ENCODE measurements at regions not wholly inside any gene's neighbourhood (a gene's known extent, or its start where the extent isn't known, plus 50 kb on each side); places are given as distances from the start of the nearest gene placed in this dataset.

- no peak for DNase-seq
Observed at GRCh38 chr17:79304884-79305283, 230.3 kb downstream of the ENGASE start.

- no peak for DNase-seq
Observed at GRCh38 chr17:79303641-79304205, 229.1 kb downstream of the ENGASE start.

GRCh38 chr17:79301469-79301868 lies 226.8 kb downstream of the ENGASE start:
- no peak for DNase-seq

GRCh38 chr17:79299349-79299748 lies 224.7 kb downstream of the ENGASE start:
- DNase-seq: no peak

- DNase-seq: peak; percentile 83
Observed at GRCh38 chr17:79298799-79299198, 224.2 kb downstream of the ENGASE start.

- DNase-seq: no peak
Observed at GRCh38 chr17:79296243-79296642, 221.6 kb downstream of the ENGASE start.

- DNase-seq: no peak
Observed at GRCh38 chr17:79295307-79295706, 220.7 kb downstream of the ENGASE start.

- DNase-seq: no peak
Observed at GRCh38 chr17:79294459-79295071, 219.9 kb downstream of the ENGASE start.

- DNase-seq: no peak
Observed at GRCh38 chr17:79292501-79292900, 217.9 kb downstream of the ENGASE start.

GRCh38 chr17:79291391-79291790 lies 216.8 kb downstream of the ENGASE start:
- DNase-seq: no peak

- no peak for DNase-seq
Observed at GRCh38 chr17:79290726-79291125, 216.1 kb downstream of the ENGASE start.

- DNase-seq: no peak
Observed at GRCh38 chr17:79288950-79289349, 214.3 kb downstream of the ENGASE start.

GRCh38 chr17:79286440-79286839 lies 211.8 kb downstream of the ENGASE start:
- no peak for DNase-seq

GRCh38 chr17:79285973-79286372 lies 211.3 kb downstream of the ENGASE start:
- no peak for DNase-seq

GRCh38 chr17:79282294-79282693 lies 207.7 kb downstream of the ENGASE start:
- DNase-seq: no peak

- no peak for DNase-seq
Observed at GRCh38 chr17:79281803-79282202, 207.2 kb downstream of the ENGASE start.

GRCh38 chr17:79280866-79281572 lies 206.4 kb downstream of the ENGASE start:
- no peak for DNase-seq

- no peak for DNase-seq
Observed at GRCh38 chr17:79280010-79280409, 205.4 kb downstream of the ENGASE start.

GRCh38 chr17:79279320-79279719 lies 204.7 kb downstream of the ENGASE start:
- DNase-seq: no peak

GRCh38 chr17:79276821-79277220 lies 202.2 kb downstream of the ENGASE start:
- peak; percentile 36 for DNase-seq

GRCh38 chr17:79273660-79274059 lies 199.0 kb downstream of the ENGASE start:
- no peak for DNase-seq

- no peak for DNase-seq
Observed at GRCh38 chr17:79272666-79273219, 198.1 kb downstream of the ENGASE start.

GRCh38 chr17:79272220-79272619 lies 197.6 kb downstream of the ENGASE start:
- DNase-seq: no peak

GRCh38 chr17:79269620-79270019 lies 195.0 kb downstream of the ENGASE start:
- DNase-seq: no peak

Measured in NCI-H2171 (cell line).